ENCODE measurements at regions not wholly inside any gene's neighbourhood (a gene's known extent, or its start where the extent isn't known, plus 50 kb on each side); places are given as distances from the start of the nearest gene placed in this dataset.

DNA sequence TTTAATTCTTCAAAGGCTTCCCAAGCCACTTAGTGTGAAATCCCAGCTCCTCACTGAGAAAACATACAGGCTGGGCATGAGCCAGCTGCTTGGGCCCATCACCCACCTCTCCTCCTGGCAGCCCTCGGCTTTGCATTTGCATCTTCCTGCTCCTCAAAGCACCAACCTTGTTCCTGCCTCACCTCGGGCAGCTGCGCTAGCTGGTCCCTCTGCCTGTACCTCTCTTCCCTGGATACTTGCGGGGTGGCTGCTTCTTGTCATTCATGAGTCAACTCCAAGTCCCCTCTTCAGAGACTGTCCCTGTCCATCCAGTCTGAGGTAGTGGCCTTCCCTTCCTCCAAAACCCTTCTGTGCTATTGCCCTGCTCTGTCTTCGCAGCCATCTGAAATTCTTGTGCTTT lies 116.1 kb upstream of the CXCL14 start:
- Histone ChIP-seq H3K27me3 (ENCODE audit: insufficient read depth) (peaks cover 14% of the 10 kb centered on the region; the same call in 1 of the 2 replicates), H3K4me1 (ENCODE audit: control insufficient read depth in 1 of 2, insufficient read depth in 2 of 2, low read depth in 1 of 2, low read length in 1 of 2) (no peaks in the 10 kb centered on the region), H3K36me3 (replicated peaks in 1 of 2; ENCODE audit: control insufficient read depth in 1 of 2, insufficient read depth in 2 of 2, low read length in 1 of 2) (no peaks in the 10 kb centered on the region), H3K9me2 (no peaks in the 10 kb centered on the region), H3K9me3 (no peaks in the 10 kb centered on the region), H4K20me1 (ENCODE audit: insufficient read depth) (no peaks in the 10 kb centered on the region), H3K27ac (ENCODE audit: low read depth in 2 of 2, low read length in 1 of 2) (no peak overlapping the region), H3K4me3 (ENCODE audit: low read depth in 2 of 2, low read length in 1 of 2) (no peak overlapping the region), H3F3A (replicated peaks; ENCODE audit: insufficient read depth) (no peaks in the 10 kb centered on the region), H3K79me2 (ENCODE audit: insufficient read depth) (no peaks in the 10 kb centered on the region), H2AFZ (ENCODE audit: low read depth) (no peak overlapping the region), H3K4me2 (no peak overlapping the region), H3K9ac (no peak overlapping the region)
- 68% methylated on average over 5 of the region's 5 CpGs for WGBS (ENCODE audit: low lambda C conversion rate)
- ChIA-PET CTCF (interaction anchor here (1.0 kb wide), 1 partner anchor 129 kb away, joined by 3 read pairs; no protein-coding TSS in a partner anchor), POLR2A (no interaction called here)
- DNase-seq: no peak
- no peak for TF ChIP-seq TCF12 (IDR thresholded peaks at IDR 0.05)
- TF ChIP-seq YY1 (IDR thresholded peaks at IDR 0.05; ENCODE audit: low read depth): no peak
- TF ChIP-seq RCOR1 (IDR thresholded peaks at IDR 0.05; ENCODE audit: low read length): no peak
- no peak for TF ChIP-seq MEF2A (IDR thresholded peaks at IDR 0.05; ENCODE audit: borderline replicate concordance, low read depth)
- TF ChIP-seq, protein P1, sequence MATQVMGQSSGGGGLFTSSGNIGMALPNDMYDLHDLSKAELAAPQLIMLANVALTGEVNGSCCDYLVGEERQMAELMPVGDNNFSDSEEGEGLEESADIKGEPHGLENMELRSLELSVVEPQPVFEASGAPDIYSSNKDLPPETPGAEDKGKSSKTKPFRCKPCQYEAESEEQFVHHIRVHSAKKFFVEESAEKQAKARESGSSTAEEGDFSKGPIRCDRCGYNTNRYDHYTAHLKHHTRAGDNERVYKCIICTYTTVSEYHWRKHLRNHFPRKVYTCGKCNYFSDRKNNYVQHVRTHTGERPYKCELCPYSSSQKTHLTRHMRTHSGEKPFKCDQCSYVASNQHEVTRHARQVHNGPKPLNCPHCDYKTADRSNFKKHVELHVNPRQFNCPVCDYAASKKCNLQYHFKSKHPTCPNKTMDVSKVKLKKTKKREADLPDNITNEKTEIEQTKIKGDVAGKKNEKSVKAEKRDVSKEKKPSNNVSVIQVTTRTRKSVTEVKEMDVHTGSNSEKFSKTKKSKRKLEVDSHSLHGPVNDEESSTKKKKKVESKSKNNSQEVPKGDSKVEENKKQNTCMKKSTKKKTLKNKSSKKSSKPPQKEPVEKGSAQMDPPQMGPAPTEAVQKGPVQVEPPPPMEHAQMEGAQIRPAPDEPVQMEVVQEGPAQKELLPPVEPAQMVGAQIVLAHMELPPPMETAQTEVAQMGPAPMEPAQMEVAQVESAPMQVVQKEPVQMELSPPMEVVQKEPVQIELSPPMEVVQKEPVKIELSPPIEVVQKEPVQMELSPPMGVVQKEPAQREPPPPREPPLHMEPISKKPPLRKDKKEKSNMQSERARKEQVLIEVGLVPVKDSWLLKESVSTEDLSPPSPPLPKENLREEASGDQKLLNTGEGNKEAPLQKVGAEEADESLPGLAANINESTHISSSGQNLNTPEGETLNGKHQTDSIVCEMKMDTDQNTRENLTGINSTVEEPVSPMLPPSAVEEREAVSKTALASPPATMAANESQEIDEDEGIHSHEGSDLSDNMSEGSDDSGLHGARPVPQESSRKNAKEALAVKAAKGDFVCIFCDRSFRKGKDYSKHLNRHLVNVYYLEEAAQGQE (IDR thresholded peaks at IDR 0.05; ENCODE audit: low read depth, low read length): no peak
- no peak for TF ChIP-seq FOXJ3 (CRISPR knock-in tag; IDR thresholded peaks at IDR 0.05)
- no peak for TF ChIP-seq FOXM1 (IDR thresholded peaks at IDR 0.05; ENCODE audit: low read depth)

GRCh38 chr5:135694012-135694411 lies 115.2 kb upstream of the CXCL14 start:
- Histone ChIP-seq H3K9ac (no peak overlapping the region), H3F3A (replicated peaks; ENCODE audit: insufficient read depth) (no peaks in the 10 kb centered on the region), H3K4me3 (ENCODE audit: low read depth in 2 of 2, low read length in 1 of 2) (no peak overlapping the region), H3K79me2 (ENCODE audit: insufficient read depth) (no peaks in the 10 kb centered on the region), H3K36me3 (replicated peaks in 1 of 2; ENCODE audit: control insufficient read depth in 1 of 2, insufficient read depth in 2 of 2, low read length in 1 of 2) (no peaks in the 10 kb centered on the region), H3K27me3 (ENCODE audit: insufficient read depth) (peaks cover 14% of the 10 kb centered on the region; the same call in 1 of the 2 replicates), H2AFZ (ENCODE audit: low read depth) (no peak overlapping the region), H3K4me1 (ENCODE audit: control insufficient read depth in 1 of 2, insufficient read depth in 2 of 2, low read depth in 1 of 2, low read length in 1 of 2) (no peaks in the 10 kb centered on the region), H3K27ac (ENCODE audit: low read depth in 2 of 2, low read length in 1 of 2) (no peak overlapping the region), H3K4me2 (no peak overlapping the region), H3K9me2 (no peaks in the 10 kb centered on the region), H4K20me1 (ENCODE audit: insufficient read depth) (no peaks in the 10 kb centered on the region), H3K9me3 (no peaks in the 10 kb centered on the region)
- POLR2A ChIA-PET: no interaction called here
- no peak for DNase-seq
- CTCF ChIA-PET: no interaction called here
- TF ChIP-seq RXRA (IDR thresholded peaks at IDR 0.05; ENCODE audit: borderline replicate concordance, low read depth) (no peak), GATA2 (CRISPR knock-in tag; IDR thresholded peaks at IDR 0.05) (no peak), FOXM1 (IDR thresholded peaks at IDR 0.05; ENCODE audit: low read depth) (no peak), TEAD4 (IDR thresholded peaks at IDR 0.05; ENCODE audit: borderline replicate concordance, insufficient read depth) (no peak), EZH2phosphoT487 (IDR thresholded peaks at IDR 0.05; ENCODE audit: borderline replicate concordance, low read depth) (no peak), MXI1 (IDR thresholded peaks at IDR 0.05; ENCODE audit: low read depth, low read length) (no peak), POLR2AphosphoS5 (IDR thresholded peaks at IDR 0.05; ENCODE audit: low read depth, low read length) (no peak), PBX3 (IDR thresholded peaks at IDR 0.05) (no peak), CHD2 (IDR thresholded peaks at IDR 0.05; ENCODE audit: low read length, partially characterized antibody) (no peak)
- TF ChIP-seq, protein P1 (IDR thresholded peaks at IDR 0.05; ENCODE audit: low read depth, low read length): no peak
- TF ChIP-seq, protein P2, sequence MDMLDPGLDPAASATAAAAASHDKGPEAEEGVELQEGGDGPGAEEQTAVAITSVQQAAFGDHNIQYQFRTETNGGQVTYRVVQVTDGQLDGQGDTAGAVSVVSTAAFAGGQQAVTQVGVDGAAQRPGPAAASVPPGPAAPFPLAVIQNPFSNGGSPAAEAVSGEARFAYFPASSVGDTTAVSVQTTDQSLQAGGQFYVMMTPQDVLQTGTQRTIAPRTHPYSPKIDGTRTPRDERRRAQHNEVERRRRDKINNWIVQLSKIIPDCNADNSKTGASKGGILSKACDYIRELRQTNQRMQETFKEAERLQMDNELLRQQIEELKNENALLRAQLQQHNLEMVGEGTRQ (IDR thresholded peaks at IDR 0.05; ENCODE audit: borderline replicate concordance, low read depth, low read length): no peak
- WGBS (ENCODE audit: low lambda C conversion rate): 38% methylated on average over 7 of the region's 9 CpGs
